ENCODE measurements at regions not wholly inside any gene's neighbourhood (a gene's known extent, or its start where the extent isn't known, plus 50 kb on each side); places are given as distances from the start of the nearest gene placed in this dataset.
A peak's percentile ranks its signal among the peaks of the same experiment; 100 is the strongest.

DNA sequence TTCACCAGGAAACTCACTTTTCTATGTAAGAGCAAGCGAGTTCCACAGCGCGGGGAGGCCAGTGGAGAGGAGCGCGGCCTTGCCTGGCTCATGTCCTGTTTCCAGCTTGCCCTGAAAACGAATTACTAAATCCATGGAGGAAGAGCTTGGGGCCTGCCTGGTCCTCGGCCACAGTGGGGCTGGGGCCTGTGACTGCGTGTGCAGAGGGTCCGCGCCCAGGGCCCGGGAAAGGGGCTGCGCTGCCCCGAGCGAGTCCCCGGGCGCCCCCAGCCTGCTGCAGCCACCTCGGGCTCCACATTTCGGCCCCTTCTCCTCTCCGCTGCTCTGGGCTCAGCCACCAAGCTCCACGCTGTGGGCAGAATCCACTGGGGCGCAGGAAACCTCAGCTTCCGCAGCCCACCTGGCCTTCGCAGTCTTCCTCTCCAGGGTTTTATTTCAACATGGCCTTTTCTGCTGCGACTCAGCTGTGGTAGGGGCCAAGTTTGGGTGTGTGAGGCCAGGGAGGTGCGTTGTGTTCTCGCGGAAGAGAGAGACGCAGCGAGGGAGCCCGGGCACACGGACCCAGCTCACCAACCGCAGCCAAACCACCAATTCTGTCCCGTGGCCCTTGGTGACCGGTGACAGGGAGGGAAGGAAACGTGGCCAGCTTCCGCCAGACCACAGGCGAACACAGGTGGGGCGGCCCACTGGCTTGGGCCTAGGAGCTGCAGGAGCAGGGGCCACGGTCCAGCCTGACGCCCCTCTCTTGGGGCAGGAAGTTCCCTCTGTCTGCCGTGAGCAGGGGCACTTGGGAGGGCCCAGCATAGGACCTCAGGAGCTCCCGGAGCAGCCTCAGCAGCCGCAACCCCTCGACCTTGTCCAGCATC is 211.4 kb downstream of the ERMARD start:
- no peak for DNase-seq (ENCODE audit: low spot score)
- TF ChIP-seq, protein P1, sequence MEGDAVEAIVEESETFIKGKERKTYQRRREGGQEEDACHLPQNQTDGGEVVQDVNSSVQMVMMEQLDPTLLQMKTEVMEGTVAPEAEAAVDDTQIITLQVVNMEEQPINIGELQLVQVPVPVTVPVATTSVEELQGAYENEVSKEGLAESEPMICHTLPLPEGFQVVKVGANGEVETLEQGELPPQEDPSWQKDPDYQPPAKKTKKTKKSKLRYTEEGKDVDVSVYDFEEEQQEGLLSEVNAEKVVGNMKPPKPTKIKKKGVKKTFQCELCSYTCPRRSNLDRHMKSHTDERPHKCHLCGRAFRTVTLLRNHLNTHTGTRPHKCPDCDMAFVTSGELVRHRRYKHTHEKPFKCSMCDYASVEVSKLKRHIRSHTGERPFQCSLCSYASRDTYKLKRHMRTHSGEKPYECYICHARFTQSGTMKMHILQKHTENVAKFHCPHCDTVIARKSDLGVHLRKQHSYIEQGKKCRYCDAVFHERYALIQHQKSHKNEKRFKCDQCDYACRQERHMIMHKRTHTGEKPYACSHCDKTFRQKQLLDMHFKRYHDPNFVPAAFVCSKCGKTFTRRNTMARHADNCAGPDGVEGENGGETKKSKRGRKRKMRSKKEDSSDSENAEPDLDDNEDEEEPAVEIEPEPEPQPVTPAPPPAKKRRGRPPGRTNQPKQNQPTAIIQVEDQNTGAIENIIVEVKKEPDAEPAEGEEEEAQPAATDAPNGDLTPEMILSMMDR (IDR thresholded peaks at IDR 0.05; ENCODE audit: borderline replicate concordance, control extremely low read depth, extremely low read depth, insufficient read depth, missing control alignments), result no peak
- in situ Hi-C loops (cut with MboI; ENCODE audit: low sequenced_read_pairs, unreplicated experiment), result no loop called here

DNA sequence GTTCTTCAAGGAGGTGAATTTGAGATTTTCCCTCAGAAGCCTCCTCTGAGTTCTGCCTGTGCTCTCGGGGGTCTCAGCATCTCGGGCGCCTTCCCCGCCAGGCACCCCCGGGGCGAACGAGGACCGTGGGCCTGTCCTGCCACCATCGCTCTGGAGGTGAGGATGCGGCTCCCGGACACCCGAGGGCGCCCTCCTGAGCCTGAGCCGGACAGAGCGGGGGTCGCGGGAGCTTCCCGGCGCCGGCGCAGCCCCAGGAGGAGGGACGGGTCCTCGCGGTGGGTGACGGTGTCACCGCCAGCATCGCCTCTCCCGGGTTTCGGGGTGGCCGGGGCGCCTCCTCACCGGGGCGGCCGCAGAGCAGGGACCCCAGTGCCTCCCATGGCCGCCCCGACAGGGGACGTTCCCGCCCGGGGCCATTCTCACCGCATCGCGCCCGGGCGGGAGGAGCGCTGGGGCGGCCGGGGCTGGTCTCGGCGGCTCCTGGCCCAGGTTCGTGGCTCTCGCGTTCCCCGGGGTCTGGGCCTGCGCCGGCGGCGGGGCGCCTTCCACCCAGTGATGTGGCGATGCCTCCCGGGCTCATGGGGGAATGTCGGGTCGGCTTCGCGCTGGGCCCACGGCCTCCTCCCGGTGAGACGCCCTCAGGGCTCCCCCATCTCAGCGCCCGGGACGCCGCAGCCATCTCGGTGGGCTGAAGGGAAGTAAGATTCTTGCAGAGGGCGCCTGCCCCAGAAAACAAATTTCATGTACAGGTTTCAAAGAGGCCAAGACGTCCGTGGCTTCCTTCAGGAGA is 210.5 kb downstream of the ERMARD start:
- TF ChIP-seq, protein P1 (IDR thresholded peaks at IDR 0.05; ENCODE audit: borderline replicate concordance, control extremely low read depth, extremely low read depth, insufficient read depth, missing control alignments), result peak; percentile 24
- in situ Hi-C loops (cut with MboI; ENCODE audit: low sequenced_read_pairs, unreplicated experiment), result no loop called here
- no peak for DNase-seq (ENCODE audit: low spot score)

DNA sequence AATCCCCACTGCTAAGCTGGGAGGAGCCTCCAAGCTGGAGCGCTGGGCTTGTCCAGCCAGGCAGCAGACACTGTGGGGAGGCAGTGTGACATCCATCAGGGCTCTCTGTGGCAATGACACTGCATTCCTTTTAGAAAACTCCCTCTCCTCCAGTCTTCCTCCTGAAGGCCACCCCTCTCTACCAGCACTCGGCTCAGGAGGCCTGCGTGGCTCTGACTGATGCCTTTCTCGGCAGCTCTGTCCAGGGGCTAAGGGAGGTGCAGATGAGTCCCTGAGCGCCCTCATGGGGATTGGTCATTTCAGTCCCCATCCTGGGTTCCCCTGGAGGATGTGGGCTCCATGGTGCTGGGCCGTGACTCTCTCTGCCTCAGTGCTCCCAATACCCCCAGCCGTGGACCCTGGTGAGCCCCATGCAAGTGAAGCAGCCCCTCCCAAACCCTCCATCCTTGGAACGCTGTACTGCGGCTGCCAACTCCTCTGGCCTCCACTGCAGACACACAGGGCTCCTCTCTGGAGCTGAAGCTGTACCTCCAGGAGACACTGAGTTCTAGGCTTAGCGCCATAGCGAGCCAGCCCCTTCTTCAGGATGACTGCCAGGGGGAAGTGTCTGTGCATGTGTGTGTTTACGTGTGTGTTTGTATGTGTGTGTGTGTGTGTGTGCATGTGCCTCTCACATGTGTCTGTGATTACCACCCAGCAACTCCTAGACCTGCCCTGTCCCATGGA is 209.6 kb downstream of the ERMARD start:
- TF ChIP-seq, protein P1 (IDR thresholded peaks at IDR 0.05; ENCODE audit: borderline replicate concordance, control extremely low read depth, extremely low read depth, insufficient read depth, missing control alignments), result no peak
- no peak for DNase-seq (ENCODE audit: low spot score)
- in situ Hi-C loops (cut with MboI; ENCODE audit: low sequenced_read_pairs, unreplicated experiment), result no loop called here

DNA sequence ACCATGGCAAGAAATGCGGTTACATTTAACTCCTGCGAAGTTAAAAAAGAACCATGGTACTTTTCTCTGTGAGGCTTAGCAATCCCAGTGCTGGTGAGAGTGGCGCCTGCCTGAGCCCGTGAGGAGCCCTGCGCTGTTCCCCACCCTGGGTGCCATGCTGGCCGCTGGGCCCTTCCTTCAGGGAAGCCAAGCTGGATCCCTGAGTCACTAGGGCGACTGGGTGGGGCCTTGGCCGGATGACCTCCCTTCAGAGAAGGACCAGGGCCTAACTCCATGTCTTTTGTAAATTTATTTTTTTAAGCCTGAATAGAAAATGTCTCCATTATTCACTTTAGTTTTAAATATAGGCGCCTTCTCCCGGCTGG is 209.1 kb downstream of the ERMARD start:
- in situ Hi-C loops (cut with MboI; ENCODE audit: low sequenced_read_pairs, unreplicated experiment), result no loop called here
- TF ChIP-seq, protein P1 (IDR thresholded peaks at IDR 0.05; ENCODE audit: borderline replicate concordance, control extremely low read depth, extremely low read depth, insufficient read depth, missing control alignments), result no peak
- no peak for DNase-seq (ENCODE audit: low spot score)

DNA sequence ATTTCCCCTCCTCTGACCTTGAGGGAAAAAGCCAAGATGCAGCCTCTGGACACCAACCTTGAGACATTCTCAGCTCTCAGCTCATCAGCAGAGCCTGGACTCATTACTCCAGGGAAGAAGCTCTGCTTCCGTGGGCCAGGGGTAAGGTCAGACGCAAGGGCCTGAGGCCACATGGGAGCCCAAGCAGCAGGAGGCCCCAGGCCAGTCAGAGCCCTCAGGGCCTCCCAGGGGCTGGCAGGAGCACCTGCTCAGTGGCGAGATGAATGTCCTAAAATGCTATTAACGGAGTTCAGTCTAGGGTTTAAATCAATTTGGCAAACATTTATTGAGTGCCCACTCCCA is 208.6 kb downstream of the ERMARD start:
- TF ChIP-seq, protein P1 (IDR thresholded peaks at IDR 0.05; ENCODE audit: borderline replicate concordance, control extremely low read depth, extremely low read depth, insufficient read depth, missing control alignments), result no peak
- in situ Hi-C loops (cut with MboI; ENCODE audit: low sequenced_read_pairs, unreplicated experiment), result no loop called here

More for the DNA sequence above, 208.6 kb downstream of the ERMARD start:
- DNase-seq (ENCODE audit: low spot score), result no peak
